SH-SY5Y (cell line): ENCODE measurements at regions not wholly inside any gene's neighbourhood (a gene's known extent, or its start where the extent isn't known, plus 50 kb on each side); places are given as distances from the start of the nearest gene placed in this dataset.

Source experiments
- GATA2 ChIP-seq: IDR thresholded peaks from 2 replicates; pipeline ENCODE4 v1.6.1; 2011; ENCODE audit warnings: mild to moderate bottlenecking, low read depth, low read length
- GATA3 ChIP-seq: IDR thresholded peaks from 2 replicates; pipeline ENCODE4 v1.6.1; 2011; ENCODE audit warnings: low read depth, mild to moderate bottlenecking, low read length, moderate library complexity

GRCh38 chr3:165440380-165440779 is 244.2 kb upstream of the SLITRK3 start:
- TF ChIP-seq GATA2: no peak
- TF ChIP-seq GATA3: no peak
